HCT116 (cell line): ENCODE measurements at regions not wholly inside any gene's neighbourhood (a gene's known extent, or its start where the extent isn't known, plus 50 kb on each side); places are given as distances from the start of the nearest gene placed in this dataset.

Experiments
- ATAC-seq: fragments of 200-7000 bp; cut with Tn5 transposase; 2 replicates; pipeline ENCODE4 v1.9.1; 2020; ENCODE audit warnings: mild to moderate bottlenecking, moderate library complexity
- BruUV-seq: library from RNA; stranded (reverse); fragments of 400-500 nt; replicated peaks from 2 replicates; lab custom pipeline; 2021; lab: Mats Ljungman, UMichigan
- CTCF ChIA-PET: fragments of 300-600 bp; sonication (Branson Sonifier 250); formaldehyde crosslinking; loops from one replicate; lab custom pipeline; 2021; ENCODE audit warnings: antibody characterized with exemption; lab: Charles Lee
- POLR2A ChIA-PET: fragments of 300-600, 350-600 bp; sonication (Branson Sonifier 250); formaldehyde crosslinking; loops from one replicate; lab custom pipeline; 2021; ENCODE audit warnings: antibody characterized with exemption; lab: Charles Lee
- RAD21 ChIA-PET, 2 experiments: fragments of 300-600 bp; sonication (Branson Sonifier 250); formaldehyde crosslinking; loops; one replicate each; lab custom pipeline; 2023; ENCODE audit warnings: low total read pairs in 2 of 2; ENCODE audit not compliant: uncharacterized antibody in 2 of 2, unreplicated experiment in 2 of 2, low non-redundant PET in 1 of 2; lab: Charles Lee
- DNase-seq: peaks from one replicate; pipeline ENCODE4 v3.0.0-alpha.2; 2010; ENCODE audit warnings: low read depth, low spot score
- H2AFZ ChIP-seq: fragments of 200-600 bp; shearing (Covaris generic), sonication (generic); 2 replicates; pipeline ENCODE4 v1.6.1; 2017; ENCODE audit warnings: low read depth, mixed run types, mixed read lengths, antibody characterized with exemption, low read length; ENCODE audit not compliant: poor library complexity, severe bottlenecking
- H3K27ac ChIP-seq: 2 replicates; pipeline ENCODE4 v1.5.1; 2012; ENCODE audit warnings: low read depth, low read length
- H3K27me3 ChIP-seq: fragments of 200-600 bp; sonication (generic); 2 replicates; pipeline ENCODE4 v1.6.1; 2016; ENCODE audit warnings: mixed run types, low read length, mixed read lengths; ENCODE audit not compliant: insufficient read depth
- H3K36me3 ChIP-seq, 2 experiments: fragments of 200-500 bp in 1 of 2; fragments of 200-600 bp in 1 of 2; sonication (Bioruptor generic) in 1 of 2; sonication (generic) in 1 of 2; 2 replicates each; pipeline versions ENCODE4 v1.5.1 to v1.6.1; 2014 to 2016; ENCODE audit warnings: low read length in 2 of 2, inconsistent platforms in 1 of 2, mixed read lengths in 1 of 2, mixed run types in 1 of 2; ENCODE audit not compliant: insufficient read depth in 2 of 2, control insufficient read depth in 1 of 2
- H3K4me1 ChIP-seq, 2 experiments: fragments of 200-600 bp in 1 of 2; sonication (generic) in 1 of 2; 2 replicates each; pipeline versions ENCODE4 v1.5.1 to v1.6.1; 2012 to 2017; ENCODE audit warnings: low read length in 2 of 2, inconsistent platforms in 1 of 2, mild to moderate bottlenecking in 1 of 2, mixed read lengths in 1 of 2, mixed run types in 1 of 2, moderate library complexity in 1 of 2; ENCODE audit not compliant: insufficient read depth in 2 of 2, control insufficient read depth in 1 of 2
- H3K4me2 ChIP-seq: fragments of 200-600 bp; sonication (generic); 2 replicates; pipeline ENCODE4 v1.6.1; 2017; ENCODE audit warnings: mixed run types, low read length, mixed read lengths
- H3K4me3 ChIP-seq, 2 experiments: fragments of 200-600 bp in 1 of 2; sonication (generic) in 1 of 2; replicated peaks in 1 of 2; 2 replicates each; pipeline ENCODE4 v1.5.1; 2011 to 2016; ENCODE audit warnings: low read length in 2 of 2, control low read depth in 1 of 2, low read depth in 1 of 2, mild to moderate bottlenecking in 1 of 2, mixed read lengths in 1 of 2, mixed run types in 1 of 2
- H3K79me2 ChIP-seq: fragments of 200-600 bp; sonication (generic); 2 replicates; pipeline ENCODE4 v1.6.1; 2017; ENCODE audit warnings: mild to moderate bottlenecking, mixed run types, low read length, moderate library complexity, mixed read lengths; ENCODE audit not compliant: insufficient read depth
- H3K9ac ChIP-seq: fragments of 200-600 bp; sonication (generic); 2 replicates; pipeline ENCODE4 v1.6.1; 2016; ENCODE audit warnings: low read length, mixed read lengths
- H3K9me2 ChIP-seq: fragments of 200-600 bp; sonication (generic), shearing (Covaris generic); 2 replicates; pipeline ENCODE4 v1.6.1; 2017; ENCODE audit warnings: mixed run types, mild to moderate bottlenecking, moderate library complexity; ENCODE audit not compliant: insufficient read depth
- H3K9me3 ChIP-seq, 2 experiments: fragments of 200-500 bp in 1 of 2; fragments of 200-600 bp in 1 of 2; sonication (Bioruptor generic) in 1 of 2; sonication (generic) in 1 of 2; 2 replicates each; pipeline ENCODE4 v1.6.1; 2014 to 2017; ENCODE audit warnings: low read length in 2 of 2, mixed read lengths in 2 of 2, inconsistent platforms in 1 of 2, low read depth in 1 of 2, mild to moderate bottlenecking in 1 of 2, mixed run types in 1 of 2, moderate library complexity in 1 of 2; ENCODE audit not compliant: control insufficient read depth in 1 of 2, insufficient read depth in 1 of 2
- H4K20me1 ChIP-seq: fragments of 200-600 bp; sonication (generic), shearing (Covaris generic); 2 replicates; pipeline ENCODE4 v1.6.1; 2017; ENCODE audit warnings: mixed run types, mild to moderate bottlenecking, moderate library complexity; ENCODE audit not compliant: insufficient read depth
- CBX3 ChIP-seq: IDR thresholded peaks from 2 replicates; pipeline ENCODE4 v1.6.1; 2012; ENCODE audit warnings: low read depth
- EZH2 ChIP-seq: fragments of 200-600 bp; sonication (generic); IDR thresholded peaks from 2 replicates; pipeline ENCODE4 v1.6.1; 2017; ENCODE audit warnings: antibody characterized with exemption, mixed run types
- EZH2phosphoT487 ChIP-seq: fragments of 200-600 bp; IDR thresholded peaks from 2 replicates; pipeline ENCODE4 v1.6.1; 2018; ENCODE audit warnings: antibody characterized with exemption, borderline replicate concordance
- JUND ChIP-seq: IDR thresholded peaks from 2 replicates; pipeline ENCODE4 v1.6.1; 2012
- POLR2AphosphoS5 ChIP-seq: IDR thresholded peaks from 2 replicates; pipeline ENCODE4 v1.6.1; 2011; ENCODE audit warnings: mild to moderate bottlenecking, low read depth, low read length, moderate library complexity
- SIN3A ChIP-seq: IDR thresholded peaks from 2 replicates; pipeline ENCODE4 v1.6.1; 2012; ENCODE audit warnings: low read depth
- SP1 ChIP-seq: IDR thresholded peaks from 2 replicates; pipeline ENCODE4 v1.6.1; 2012; ENCODE audit warnings: low read depth
- YY1 ChIP-seq: IDR thresholded peaks from 2 replicates; pipeline ENCODE4 v1.6.1; 2011; ENCODE audit warnings: low read length, low read depth, moderate library complexity, mild to moderate bottlenecking; ENCODE audit not compliant: insufficient replicate concordance; ENCODE audit errors: extremely low read depth
- ZFX ChIP-seq: fragments of 450-650 bp; IDR thresholded peaks from 2 replicates; pipeline ENCODE4 v1.6.1; 2017
- ZNF274 ChIP-seq: fragments of 200-500 bp; sonication (Bioruptor generic); IDR thresholded peaks from 2 replicates; pipeline ENCODE4 v1.6.1; 2014; ENCODE audit warnings: mild to moderate bottlenecking, low read depth, low read length, inconsistent platforms
- intact Hi-C: fragments of 100-400 bp; cut with micrococcal nuclease; formaldehyde crosslinking; loops from 2 replicates; pipeline ENCODE4 v1.10.0; 2022
- TF ChIP-seq, protein P1 (sequence below): IDR thresholded peaks from 2 replicates; pipeline ENCODE4 v1.6.1; 2011; ENCODE audit warnings: mild to moderate bottlenecking, low read length, moderate library complexity; ENCODE audit not compliant: insufficient replicate concordance; ENCODE audit errors: extremely low read depth
- TF ChIP-seq, protein P2 (sequence below): IDR thresholded peaks from 2 replicates; pipeline ENCODE4 v1.6.1; 2012
- TF ChIP-seq, protein P3 (sequence below): IDR thresholded peaks from 2 replicates; pipeline ENCODE4 v1.6.1; 2012

DNA sequence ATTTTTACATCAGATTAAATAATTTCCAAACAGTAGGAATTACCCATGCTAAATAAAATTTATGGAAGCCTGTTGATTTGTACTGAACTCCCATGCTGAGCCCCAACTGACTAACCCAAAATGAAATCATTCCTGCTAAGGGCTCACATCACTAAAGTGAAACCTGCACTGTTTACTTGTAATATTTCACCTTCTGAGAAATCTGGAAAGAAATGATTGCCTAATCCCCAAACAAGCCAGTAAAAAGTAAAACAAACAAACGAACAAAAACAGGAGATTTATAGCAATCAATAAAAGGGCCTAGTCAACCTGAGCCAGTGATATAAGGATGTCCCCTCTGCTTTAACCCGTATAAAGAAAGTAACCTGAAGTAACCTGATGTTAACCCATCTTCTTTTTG is 1599.8 kb downstream of the OLFM4 start:
- ChIA-PET RAD21 (no interaction called here), POLR2A (no interaction called here)
- H3K9me3 ChIP-seq: peaks cover 15 to 22% of the 10 kb centered on the region in 2 experiments; a peak in 3 of 4 replicates

DNA sequence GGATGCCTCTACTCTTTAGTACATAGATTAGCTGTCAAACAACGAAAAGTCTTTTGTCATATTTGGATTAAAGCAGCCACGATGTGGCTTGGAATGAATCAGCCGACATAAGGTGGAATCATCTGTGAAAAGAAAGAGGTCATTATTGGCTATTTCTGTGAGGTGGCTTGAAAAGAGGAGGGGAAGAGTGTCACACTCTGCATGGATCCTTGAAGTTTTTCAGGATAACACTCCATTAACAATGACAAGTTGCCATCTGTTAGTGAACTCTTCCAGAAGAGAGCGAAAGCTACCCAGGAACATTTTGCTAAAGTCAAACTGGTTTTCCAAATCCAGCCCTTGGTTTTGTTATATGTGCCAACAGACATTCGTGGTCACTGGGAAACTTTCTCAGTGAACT is 1604.8 kb downstream of the OLFM4 start:
- peaks cover 21 to 30% of the 10 kb centered on the region in 2 experiments; a peak in 2 of 4 replicates for H3K9me3 ChIP-seq
- H3K9me2 ChIP-seq: no peaks in the 10 kb centered on the region
- POLR2A ChIA-PET: no interaction called here
- no TSS peak for BruUV-seq
- no peak overlapping the region for H2AFZ ChIP-seq
- DNase-seq (no peak), ATAC-seq (no peak)
- no peak overlapping the region for H3K4me3 ChIP-seq
- RAD21 ChIA-PET: no interaction called here
- H3K27ac ChIP-seq: no peak overlapping the region
- no peaks in the 10 kb centered on the region for H4K20me1 ChIP-seq
- no peak overlapping the region for H3K4me2 ChIP-seq
- H3K79me2 ChIP-seq: no peaks in the 10 kb centered on the region
- CTCF ChIA-PET: no interaction called here
- no peak for TF ChIP-seq EZH2phosphoT487
- no peak for TF ChIP-seq YY1
- TF ChIP-seq JUND: no peak
- TF ChIP-seq, protein P1, sequence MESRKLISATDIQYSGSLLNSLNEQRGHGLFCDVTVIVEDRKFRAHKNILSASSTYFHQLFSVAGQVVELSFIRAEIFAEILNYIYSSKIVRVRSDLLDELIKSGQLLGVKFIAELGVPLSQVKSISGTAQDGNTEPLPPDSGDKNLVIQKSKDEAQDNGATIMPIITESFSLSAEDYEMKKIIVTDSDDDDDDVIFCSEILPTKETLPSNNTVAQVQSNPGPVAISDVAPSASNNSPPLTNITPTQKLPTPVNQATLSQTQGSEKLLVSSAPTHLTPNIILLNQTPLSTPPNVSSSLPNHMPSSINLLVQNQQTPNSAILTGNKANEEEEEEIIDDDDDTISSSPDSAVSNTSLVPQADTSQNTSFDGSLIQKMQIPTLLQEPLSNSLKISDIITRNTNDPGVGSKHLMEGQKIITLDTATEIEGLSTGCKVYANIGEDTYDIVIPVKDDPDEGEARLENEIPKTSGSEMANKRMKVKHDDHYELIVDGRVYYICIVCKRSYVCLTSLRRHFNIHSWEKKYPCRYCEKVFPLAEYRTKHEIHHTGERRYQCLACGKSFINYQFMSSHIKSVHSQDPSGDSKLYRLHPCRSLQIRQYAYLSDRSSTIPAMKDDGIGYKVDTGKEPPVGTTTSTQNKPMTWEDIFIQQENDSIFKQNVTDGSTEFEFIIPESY: no peak
- TF ChIP-seq CBX3: no peak
- TF ChIP-seq EZH2: no peak
- no peak for TF ChIP-seq POLR2AphosphoS5
- TF ChIP-seq SIN3A: no peak
- TF ChIP-seq, protein P2, sequence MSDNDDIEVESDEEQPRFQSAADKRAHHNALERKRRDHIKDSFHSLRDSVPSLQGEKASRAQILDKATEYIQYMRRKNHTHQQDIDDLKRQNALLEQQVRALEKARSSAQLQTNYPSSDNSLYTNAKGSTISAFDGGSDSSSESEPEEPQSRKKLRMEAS: no peak
- no peak for TF ChIP-seq SP1
- TF ChIP-seq, protein P3, sequence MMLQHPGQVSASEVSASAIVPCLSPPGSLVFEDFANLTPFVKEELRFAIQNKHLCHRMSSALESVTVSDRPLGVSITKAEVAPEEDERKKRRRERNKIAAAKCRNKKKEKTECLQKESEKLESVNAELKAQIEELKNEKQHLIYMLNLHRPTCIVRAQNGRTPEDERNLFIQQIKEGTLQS: no peak
- no peak for TF ChIP-seq ZFX
- no peak for TF ChIP-seq ZNF274
- H3K4me1 ChIP-seq: no peaks in the 10 kb centered on the region
- intact Hi-C loops: no loop called here
- H3K9ac ChIP-seq: no peak overlapping the region
- no peaks in the 10 kb centered on the region for H3K36me3 ChIP-seq
- H3K27me3 ChIP-seq: no peaks in the 10 kb centered on the region

More for the DNA sequence above, 1599.8 kb downstream of the OLFM4 start:
- no peak for DNase-seq
- H3K79me2 ChIP-seq: no peaks in the 10 kb centered on the region
- H3K9me2 ChIP-seq: no peaks in the 10 kb centered on the region
- BruUV-seq: no TSS peak
- H2AFZ ChIP-seq: no peak overlapping the region
- no peak for TF ChIP-seq POLR2AphosphoS5
- no peak for TF ChIP-seq EZH2phosphoT487
- no peak for TF ChIP-seq ZNF274
- no peak overlapping the region for H3K4me3 ChIP-seq
- CTCF ChIA-PET: no interaction called here
- no peak for ATAC-seq
- H3K27me3 ChIP-seq: no peaks in the 10 kb centered on the region
- no peaks in the 10 kb centered on the region for H3K4me1 ChIP-seq
- no peak overlapping the region for H3K9ac ChIP-seq
- H4K20me1 ChIP-seq: no peaks in the 10 kb centered on the region
- no peak overlapping the region for H3K4me2 ChIP-seq
- intact Hi-C loops: no loop called here
- H3K36me3 ChIP-seq: no peaks in the 10 kb centered on the region
- H3K27ac ChIP-seq: no peak overlapping the region
